HepG2 (cell line): ENCODE measurements at regions not wholly inside any gene's neighbourhood (a gene's known extent, or its start where the extent isn't known, plus 50 kb on each side); places are given as distances from the start of the nearest gene placed in this dataset.

ENCODE experiments used
- ATAC-seq: fragments of 200-7000 bp; cut with Tn5 transposase; 3 replicates; pipeline ENCODE4 v1.9.1; 2020; ENCODE audit warnings: mild to moderate bottlenecking, moderate library complexity
- BruUV-seq: library from RNA; stranded (reverse); fragments of 400-500 nt; replicated peaks from 2 replicates; lab custom pipeline; 2021; lab: Mats Ljungman, UMichigan
- CTCF ChIA-PET: fragments of 300-600 bp; formaldehyde crosslinking; extraction: SDS; loops from one replicate; lab custom pipeline; 2021; ENCODE audit warnings: low total read pairs, inconsistent platforms, low intra/inter-chr PET ratio; lab: Yijun Ruan, JAX
- POLR2A ChIA-PET: fragments of 350-600 bp; sonication (Branson Sonifier 250); formaldehyde crosslinking; loops from one replicate; lab custom pipeline; 2020; ENCODE audit warnings: antibody characterized with exemption, inconsistent platforms; lab: Yijun Ruan, JAX
- DNase-seq: peaks from one replicate; pipeline ENCODE4 v3.0.0-alpha.2; 2015; ENCODE audit warnings: low spot score
- FAIRE-seq: peaks from 3 replicates; lab custom pipeline; 2011; peaks lifted over from hg19 to GRCh38; lab: Jason Lieb, UNC
- H2AFZ ChIP-seq: one replicate; pipeline ENCODE4 v1.6.1; 2011; ENCODE audit warnings: low read length, inconsistent platforms
- H3K27ac ChIP-seq: fragments of 300-600 bp; 3 replicates; pipeline ENCODE4 v1.8.0; 2011; ENCODE audit warnings: mixed run types, mild to moderate bottlenecking, mixed read lengths, low read length, inconsistent platforms; ENCODE audit not compliant: insufficient read depth; ENCODE audit errors: extremely low read length
- H3K27me3 ChIP-seq, 2 experiments: fragments of 200-600 bp in 1 of 2; 2 replicates in 1 of 2; 3 replicates in 1 of 2; pipeline versions ENCODE4 v1.6.0 to v1.8.0; 2011; ENCODE audit warnings: low read length in 2 of 2, mild to moderate bottlenecking in 2 of 2, moderate library complexity in 2 of 2, inconsistent platforms in 1 of 2; ENCODE audit not compliant: insufficient read depth in 2 of 2, control insufficient read depth in 1 of 2
- H3K36me3 ChIP-seq, 2 experiments: fragments of 200-600 bp in 1 of 2; replicated peaks in 1 of 2; 2 replicates in 1 of 2; 3 replicates in 1 of 2; pipeline versions ENCODE4 v1.5.1 to v1.8.0; 2011; ENCODE audit warnings: low read length in 2 of 2, inconsistent platforms in 1 of 2; ENCODE audit not compliant: insufficient read depth in 2 of 2, control insufficient read depth in 1 of 2
- H3K4me1 ChIP-seq: 2 replicates; pipeline ENCODE4 v1.5.1; 2012; ENCODE audit warnings: low read length, inconsistent platforms; ENCODE audit not compliant: insufficient read depth
- H3K4me2 ChIP-seq: 2 replicates; pipeline ENCODE4 v1.6.0; 2011; ENCODE audit warnings: low read depth, low read length, inconsistent platforms
- H3K4me3 ChIP-seq, 3 experiments: fragments of 200-600 bp in 1 of 3; sonication (generic), shearing (Covaris generic) in 1 of 3; replicated peaks in 1 of 3; 2 replicates each; pipeline ENCODE4 v1.5.1; 2011 to 2016; ENCODE audit warnings: low read length in 3 of 3, inconsistent platforms in 2 of 3, low read depth in 2 of 3, mild to moderate bottlenecking in 2 of 3, control low read depth in 1 of 3, mixed read lengths in 1 of 3; ENCODE audit not compliant: insufficient read depth in 1 of 3
- H3K79me2 ChIP-seq: one replicate; pipeline ENCODE4 v1.6.1; 2011; ENCODE audit warnings: low read length, inconsistent platforms; ENCODE audit not compliant: insufficient read depth
- H3K9ac ChIP-seq: 2 replicates; pipeline ENCODE4 v1.6.0; 2011; ENCODE audit warnings: mild to moderate bottlenecking, low read depth, low read length, inconsistent platforms; ENCODE audit not compliant: insufficient read depth
- H3K9me3 ChIP-seq: 2 replicates; pipeline ENCODE4 v1.5.1; 2012; ENCODE audit warnings: mild to moderate bottlenecking, low read length
- H4K20me1 ChIP-seq: 2 replicates; pipeline ENCODE4 v1.6.0; 2011; ENCODE audit warnings: inconsistent platforms, mild to moderate bottlenecking, low read length, moderate library complexity; ENCODE audit not compliant: insufficient read depth
- HOXA3 ChIP-seq: sonication (generic); formaldehyde crosslinking; IDR thresholded peaks from 2 replicates; pipeline ENCODE4 v1.5.0; 2020; ENCODE audit warnings: missing genetic modification reagents
- NKX3-1 ChIP-seq: sonication (generic); formaldehyde crosslinking; IDR thresholded peaks from 2 replicates; pipeline ENCODE4 v1.5.0; 2020; ENCODE audit warnings: missing genetic modification reagents
- ZNF264 ChIP-seq: sonication (generic); formaldehyde crosslinking; IDR thresholded peaks from 2 replicates; pipeline ENCODE4 v1.4.0; 2020; ENCODE audit warnings: missing genetic modification reagents
- ZNF329 ChIP-seq: sonication (generic); formaldehyde crosslinking; IDR thresholded peaks from 2 replicates; pipeline ENCODE4 v1.9.0; 2021; ENCODE audit warnings: low read depth, mild to moderate bottlenecking, missing genetic modification reagents
- ZNF333 ChIP-seq: sonication (generic); formaldehyde crosslinking; IDR thresholded peaks from 2 replicates; pipeline ENCODE4 v1.4.0; 2020; ENCODE audit warnings: mild to moderate bottlenecking, missing genetic modification reagents, borderline replicate concordance
- ZNF816 ChIP-seq: sonication (generic); formaldehyde crosslinking; IDR thresholded peaks from 2 replicates; pipeline ENCODE4 v1.8.0; 2022; ENCODE audit warnings: missing genetic modification reagents, mild to moderate bottlenecking, borderline replicate concordance
- WGBS: methylation state at CpG from one replicate; pipeline ENCODE4 v1.1.6; 2017; ENCODE audit warnings: low lambda C conversion rate; 5-methylcytosine and 5-hydroxymethylcytosine counted together
- in situ Hi-C: cut with HindIII; loops from 2 replicates; pipeline ENCODE4 v1.10.0; 2017; ENCODE audit warnings: low pct_unique_long_range_greater_than_20kb; ENCODE audit not compliant: extremely low pct_ligation_motif_present
- intact Hi-C: fragments of 100-400 bp; cut with micrococcal nuclease; formaldehyde crosslinking; loops from one replicate; pipeline ENCODE4 v1.10.0; 2022; ENCODE audit not compliant: unreplicated experiment
- TF ChIP-seq, protein P1 (sequence below), 2 experiments: sonication (generic) in 1 of 2; formaldehyde crosslinking in 1 of 2; IDR thresholded peaks; 2 replicates each; pipeline versions ENCODE4 v1.6.1 to v1.9.0; 2014 to 2022; ENCODE audit warnings: antibody characterized with exemption in 1 of 2, borderline replicate concordance in 1 of 2, inconsistent platforms in 1 of 2, low read depth in 1 of 2, missing genetic modification reagents in 1 of 2
- TF ChIP-seq, protein P2 (sequence below): IDR thresholded peaks from 2 replicates; pipeline ENCODE4 v1.6.1; 2016; ENCODE audit warnings: missing compliant biosample characterization, missing genetic modification reagents, borderline replicate concordance
- TF ChIP-seq, protein P3 (sequence below): sonication (generic); formaldehyde crosslinking; IDR thresholded peaks from 2 replicates; pipeline ENCODE4 v1.4.0; 2020; ENCODE audit warnings: mild to moderate bottlenecking, missing genetic modification reagents
- TF ChIP-seq, protein P4 (sequence below): sonication (generic); formaldehyde crosslinking; IDR thresholded peaks from 2 replicates; pipeline ENCODE4 v1.5.0; 2020; ENCODE audit warnings: mild to moderate bottlenecking, missing genetic modification reagents, borderline replicate concordance

DNA sequence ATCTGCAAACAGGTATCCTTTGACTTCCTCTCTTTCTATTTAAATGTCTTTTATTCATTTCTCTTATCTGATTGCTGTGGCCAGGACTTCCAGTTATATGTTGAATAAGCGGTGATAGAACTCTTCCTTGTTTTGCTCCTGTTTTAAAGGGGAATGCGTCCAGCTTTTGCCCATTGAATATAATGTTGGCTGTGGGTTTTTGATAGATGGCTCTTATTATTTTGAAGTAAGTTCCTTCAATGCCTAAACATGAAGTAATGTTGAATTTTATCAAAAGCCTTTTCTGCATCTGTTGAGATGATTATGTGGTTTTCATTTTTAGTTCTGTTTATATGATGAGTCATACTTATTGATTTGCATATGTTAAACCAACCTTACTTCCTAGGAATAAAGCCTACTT is 300.5 kb upstream of the CTNND2 start:
- no peak for FAIRE-seq
- CTCF ChIA-PET, result no interaction called here
- ATAC-seq, result no peak
- no peak overlapping the region for H3K9ac ChIP-seq
- H3K4me1 ChIP-seq, result no peaks in the 10 kb centered on the region
- DNase-seq, result no peak
- H3K4me3 ChIP-seq, result no peak overlapping the region
- WGBS, result 0% methylated on average over 2 of the region's 2 CpGs
- in situ Hi-C loops, result no loop called here
- no peaks in the 10 kb centered on the region for H3K36me3 ChIP-seq
- intact Hi-C loops, result no loop called here
- no TSS peak for BruUV-seq
- H3K9me3 ChIP-seq, result peaks cover 84% of the 10 kb centered on the region
- no peak overlapping the region for H3K27ac ChIP-seq
- no peaks in the 10 kb centered on the region for H3K79me2 ChIP-seq
- no peaks in the 10 kb centered on the region for H3K27me3 ChIP-seq
- POLR2A ChIA-PET, result no interaction called here
- TF ChIP-seq ZNF264 (CRISPR knock-in tag), result no peak
- TF ChIP-seq, protein P1, sequence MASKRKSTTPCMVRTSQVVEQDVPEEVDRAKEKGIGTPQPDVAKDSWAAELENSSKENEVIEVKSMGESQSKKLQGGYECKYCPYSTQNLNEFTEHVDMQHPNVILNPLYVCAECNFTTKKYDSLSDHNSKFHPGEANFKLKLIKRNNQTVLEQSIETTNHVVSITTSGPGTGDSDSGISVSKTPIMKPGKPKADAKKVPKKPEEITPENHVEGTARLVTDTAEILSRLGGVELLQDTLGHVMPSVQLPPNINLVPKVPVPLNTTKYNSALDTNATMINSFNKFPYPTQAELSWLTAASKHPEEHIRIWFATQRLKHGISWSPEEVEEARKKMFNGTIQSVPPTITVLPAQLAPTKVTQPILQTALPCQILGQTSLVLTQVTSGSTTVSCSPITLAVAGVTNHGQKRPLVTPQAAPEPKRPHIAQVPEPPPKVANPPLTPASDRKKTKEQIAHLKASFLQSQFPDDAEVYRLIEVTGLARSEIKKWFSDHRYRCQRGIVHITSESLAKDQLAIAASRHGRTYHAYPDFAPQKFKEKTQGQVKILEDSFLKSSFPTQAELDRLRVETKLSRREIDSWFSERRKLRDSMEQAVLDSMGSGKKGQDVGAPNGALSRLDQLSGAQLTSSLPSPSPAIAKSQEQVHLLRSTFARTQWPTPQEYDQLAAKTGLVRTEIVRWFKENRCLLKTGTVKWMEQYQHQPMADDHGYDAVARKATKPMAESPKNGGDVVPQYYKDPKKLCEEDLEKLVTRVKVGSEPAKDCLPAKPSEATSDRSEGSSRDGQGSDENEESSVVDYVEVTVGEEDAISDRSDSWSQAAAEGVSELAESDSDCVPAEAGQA (IDR thresholded peaks at IDR 0.05; ENCODE audit: low read depth), result no peak
- TF ChIP-seq, protein P1 (CRISPR knock-in tag; IDR thresholded peaks at IDR 0.05; ENCODE audit: borderline replicate concordance), result no peak
- TF ChIP-seq ZNF333 (CRISPR knock-in tag), result no peak
- no peak for TF ChIP-seq ZNF816 (CRISPR knock-in tag)
- TF ChIP-seq, protein P2, sequence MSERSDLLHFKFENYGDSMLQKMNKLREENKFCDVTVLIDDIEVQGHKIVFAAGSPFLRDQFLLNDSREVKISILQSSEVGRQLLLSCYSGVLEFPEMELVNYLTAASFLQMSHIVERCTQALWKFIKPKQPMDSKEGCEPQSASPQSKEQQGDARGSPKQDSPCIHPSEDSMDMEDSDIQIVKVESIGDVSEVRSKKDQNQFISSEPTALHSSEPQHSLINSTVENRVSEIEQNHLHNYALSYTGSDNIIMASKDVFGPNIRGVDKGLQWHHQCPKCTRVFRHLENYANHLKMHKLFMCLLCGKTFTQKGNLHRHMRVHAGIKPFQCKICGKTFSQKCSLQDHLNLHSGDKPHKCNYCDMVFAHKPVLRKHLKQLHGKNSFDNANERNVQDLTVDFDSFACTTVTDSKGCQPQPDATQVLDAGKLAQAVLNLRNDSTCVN (CRISPR knock-in tag), result no peak
- TF ChIP-seq, protein P3, sequence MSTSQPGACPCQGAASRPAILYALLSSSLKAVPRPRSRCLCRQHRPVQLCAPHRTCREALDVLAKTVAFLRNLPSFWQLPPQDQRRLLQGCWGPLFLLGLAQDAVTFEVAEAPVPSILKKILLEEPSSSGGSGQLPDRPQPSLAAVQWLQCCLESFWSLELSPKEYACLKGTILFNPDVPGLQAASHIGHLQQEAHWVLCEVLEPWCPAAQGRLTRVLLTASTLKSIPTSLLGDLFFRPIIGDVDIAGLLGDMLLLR (CRISPR knock-in tag), result no peak
- TF ChIP-seq NKX3-1 (CRISPR knock-in tag), result no peak
- TF ChIP-seq ZNF329 (CRISPR knock-in tag), result no peak
- TF ChIP-seq HOXA3, result no peak
- TF ChIP-seq, protein P4, sequence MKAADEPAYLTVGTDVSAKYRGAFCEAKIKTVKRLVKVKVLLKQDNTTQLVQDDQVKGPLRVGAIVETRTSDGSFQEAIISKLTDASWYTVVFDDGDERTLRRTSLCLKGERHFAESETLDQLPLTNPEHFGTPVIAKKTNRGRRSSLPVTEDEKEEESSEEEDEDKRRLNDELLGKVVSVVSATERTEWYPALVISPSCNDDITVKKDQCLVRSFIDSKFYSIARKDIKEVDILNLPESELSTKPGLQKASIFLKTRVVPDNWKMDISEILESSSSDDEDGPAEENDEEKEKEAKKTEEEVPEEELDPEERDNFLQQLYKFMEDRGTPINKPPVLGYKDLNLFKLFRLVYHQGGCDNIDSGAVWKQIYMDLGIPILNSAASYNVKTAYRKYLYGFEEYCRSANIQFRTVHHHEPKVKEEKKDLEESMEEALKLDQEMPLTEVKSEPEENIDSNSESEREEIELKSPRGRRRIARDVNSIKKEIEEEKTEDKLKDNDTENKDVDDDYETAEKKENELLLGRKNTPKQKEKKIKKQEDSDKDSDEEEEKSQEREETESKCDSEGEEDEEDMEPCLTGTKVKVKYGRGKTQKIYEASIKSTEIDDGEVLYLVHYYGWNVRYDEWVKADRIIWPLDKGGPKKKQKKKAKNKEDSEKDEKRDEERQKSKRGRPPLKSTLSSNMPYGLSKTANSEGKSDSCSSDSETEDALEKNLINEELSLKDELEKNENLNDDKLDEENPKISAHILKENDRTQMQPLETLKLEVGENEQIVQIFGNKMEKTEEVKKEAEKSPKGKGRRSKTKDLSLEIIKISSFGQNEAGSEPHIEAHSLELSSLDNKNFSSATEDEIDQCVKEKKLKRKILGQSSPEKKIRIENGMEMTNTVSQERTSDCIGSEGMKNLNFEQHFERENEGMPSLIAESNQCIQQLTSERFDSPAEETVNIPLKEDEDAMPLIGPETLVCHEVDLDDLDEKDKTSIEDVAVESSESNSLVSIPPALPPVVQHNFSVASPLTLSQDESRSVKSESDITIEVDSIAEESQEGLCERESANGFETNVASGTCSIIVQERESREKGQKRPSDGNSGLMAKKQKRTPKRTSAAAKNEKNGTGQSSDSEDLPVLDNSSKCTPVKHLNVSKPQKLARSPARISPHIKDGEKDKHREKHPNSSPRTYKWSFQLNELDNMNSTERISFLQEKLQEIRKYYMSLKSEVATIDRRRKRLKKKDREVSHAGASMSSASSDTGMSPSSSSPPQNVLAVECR (CRISPR knock-in tag), result no peak
- no peaks in the 10 kb centered on the region for H4K20me1 ChIP-seq
- H3K4me2 ChIP-seq, result no peak overlapping the region
- no peak overlapping the region for H2AFZ ChIP-seq
